ENCODE measurements at regions not wholly inside any gene's neighbourhood (a gene's known extent, or its start where the extent isn't known, plus 50 kb on each side); places are given as distances from the start of the nearest gene placed in this dataset.

GRCh38 chr2:38215993-38216392, 140.0 kb upstream of the CYP1B1 start:
- TF ChIP-seq POLR2AphosphoS5 (IDR thresholded peaks at IDR 0.05; ENCODE audit: borderline replicate concordance, low read depth, low read length) = no peak
- no peak for TF ChIP-seq EZH2 (IDR thresholded peaks at IDR 0.05)
- no peak for TF ChIP-seq FOXP2 (optimal IDR thresholded peaks at IDR 0.05; ENCODE audit: control extremely low read depth, extremely low read length, insufficient read depth)

Measured in SK-N-MC (cell line).